HFF-Myc (cell line): ENCODE measurements at regions not wholly inside any gene's neighbourhood (a gene's known extent, or its start where the extent isn't known, plus 50 kb on each side); places are given as distances from the start of the nearest gene placed in this dataset.

ENCODE experiments used
- DNase-seq: peaks from one replicate; pipeline ENCODE4 v3.0.0-alpha.2; 2011; ENCODE audit warnings: low read depth; ENCODE audit errors: extremely low read depth
- H3K4me3 ChIP-seq: replicated peaks from 2 replicates; pipeline ENCODE4 v1.5.1; 2011; ENCODE audit warnings: low read depth, mild to moderate bottlenecking, control low read depth, low read length
- CTCF ChIP-seq: IDR thresholded peaks from 2 replicates; pipeline ENCODE4 v1.5.1; 2012; ENCODE audit warnings: mild to moderate bottlenecking, low read depth, low read length, control low read depth; ENCODE audit errors: missing control alignments

DNA sequence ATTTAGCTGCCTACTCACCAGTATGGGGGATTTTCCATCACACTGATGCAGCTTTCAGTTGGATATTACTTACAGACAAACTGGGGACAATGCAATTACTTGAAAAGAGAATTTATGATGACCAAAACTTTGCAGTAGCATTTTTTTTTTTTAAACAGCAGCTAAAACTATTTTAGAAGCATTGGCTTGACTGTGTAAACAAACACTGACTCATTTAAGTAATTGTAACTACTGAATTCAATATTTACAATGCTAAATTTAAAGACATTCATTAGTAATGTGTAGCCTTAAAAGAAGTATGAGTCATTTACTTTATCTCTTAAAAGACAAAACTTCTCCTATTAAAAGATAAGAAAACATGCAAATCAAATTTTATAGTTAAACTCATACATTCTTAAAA is 295.9 kb upstream of the FERMT1 start:
- no peak for TF ChIP-seq CTCF
- no peak overlapping the region for H3K4me3 ChIP-seq
- DNase-seq, result no peak

DNA sequence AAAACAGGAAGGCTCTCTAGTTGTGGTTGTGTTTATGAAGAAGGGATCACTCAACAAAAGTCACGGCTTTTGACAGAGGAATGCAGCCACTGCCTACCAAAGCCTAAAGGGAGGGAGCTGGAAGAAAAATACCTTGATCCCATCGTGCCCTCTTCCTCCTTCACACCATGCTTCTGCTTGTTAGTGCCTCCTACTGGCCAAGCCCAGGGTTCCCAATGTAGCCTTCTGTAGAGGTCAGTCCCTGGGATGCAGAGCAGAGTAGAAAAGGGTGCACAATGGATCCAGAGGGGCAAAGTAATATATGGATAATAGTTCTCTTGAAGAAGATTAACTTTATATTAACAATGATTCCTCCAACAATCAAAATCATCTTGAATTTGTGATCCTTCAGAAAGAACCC is 293.5 kb upstream of the FERMT1 start:
- TF ChIP-seq CTCF, result no peak
- no peak for DNase-seq
- H3K4me3 ChIP-seq, result no peak overlapping the region

DNA sequence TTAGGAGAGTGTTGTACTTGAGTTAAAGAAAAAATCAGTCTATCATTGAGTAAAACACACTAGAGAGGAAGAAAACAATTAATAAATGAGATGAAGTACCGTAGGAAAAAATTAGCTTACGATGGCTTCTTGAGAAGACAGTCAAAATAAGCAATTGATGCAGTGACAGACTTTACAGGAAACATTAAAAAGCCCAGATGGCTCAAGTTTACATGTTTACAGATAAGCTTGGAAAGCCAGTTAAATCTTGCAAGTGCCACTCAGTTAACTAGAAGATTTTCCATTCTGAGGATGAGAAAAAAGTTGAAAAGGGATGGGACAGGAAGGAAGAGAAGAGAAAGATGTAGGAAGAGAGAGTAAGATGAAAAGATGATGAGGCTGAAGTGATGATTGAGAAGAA is 288.8 kb upstream of the FERMT1 start:
- DNase-seq, result no peak
- no peak overlapping the region for H3K4me3 ChIP-seq
- no peak for TF ChIP-seq CTCF

GRCh38 chr20:6410721-6411120 is 287.9 kb upstream of the FERMT1 start:
- H3K4me3 ChIP-seq, result no peak overlapping the region
- no peak for DNase-seq
- TF ChIP-seq CTCF, result no peak

DNA sequence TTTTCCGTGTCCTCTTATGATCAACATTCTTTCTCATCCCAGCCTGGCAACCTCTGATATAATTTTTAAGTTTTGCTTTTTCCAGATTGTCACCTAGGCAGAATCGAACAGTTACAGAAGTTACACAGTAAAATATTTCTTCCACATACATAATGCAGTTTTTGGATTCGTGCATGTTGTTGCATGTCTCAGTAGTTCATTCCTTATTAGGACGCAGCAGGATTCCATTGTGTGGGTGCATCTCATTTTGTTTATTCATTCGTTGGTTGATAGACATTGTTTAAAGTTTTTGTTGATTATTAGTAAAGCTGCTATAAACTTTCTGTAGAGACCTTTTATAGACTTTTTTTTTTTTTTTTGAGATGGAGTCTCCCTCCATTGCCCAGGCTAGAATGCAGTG is 284.3 kb upstream of the FERMT1 start:
- TF ChIP-seq CTCF, result no peak
- no peak overlapping the region for H3K4me3 ChIP-seq
- DNase-seq, result no peak

GRCh38 chr20:6401893-6402557 is 279.2 kb upstream of the FERMT1 start:
- TF ChIP-seq CTCF, result no peak
- H3K4me3 ChIP-seq, result no peak overlapping the region
- peak; percentile 80 for DNase-seq

GRCh38 chr20:6397115-6397514 is 274.3 kb upstream of the FERMT1 start:
- DNase-seq, result no peak
- no peak for TF ChIP-seq CTCF
- no peak overlapping the region for H3K4me3 ChIP-seq
